Endothelial cell of umbilical vein (primary cell): ENCODE measurements at regions not wholly inside any gene's neighbourhood (a gene's known extent, or its start where the extent isn't known, plus 50 kb on each side); places are given as distances from the start of the nearest gene placed in this dataset.

ENCODE experiments used
- BruUV-seq: library from RNA; stranded (reverse); fragments of 400-500 nt; replicated peaks from 2 replicates; lab custom pipeline; 2021; lab: Mats Ljungman, UMichigan
- CTCF ChIA-PET: fragments of 300-600, 350-600 bp; sonication (Branson Sonifier 250); formaldehyde crosslinking; loops from one replicate; lab custom pipeline; 2021; ENCODE audit warnings: antibody characterized with exemption, inconsistent platforms; lab: Charles Lee
- POLR2A ChIA-PET: fragments of 300-600, 350-600 bp; sonication (Branson Sonifier 250); formaldehyde crosslinking; loops from one replicate; lab custom pipeline; 2021; ENCODE audit warnings: antibody characterized with exemption, inconsistent platforms; lab: Charles Lee
- DNase-seq: peaks from one replicate; pipeline ENCODE4 v3.0.0-alpha.2; 2011; ENCODE audit warnings: low read depth, low spot score
- FAIRE-seq: peaks from 2 replicates; lab custom pipeline; 2011; peaks lifted over from hg19 to GRCh38; lab: Jason Lieb, UNC
- H2AFZ ChIP-seq: 2 replicates; pipeline ENCODE4 v1.6.0; 2012; ENCODE audit warnings: low read depth, low read length, control low read depth, inconsistent platforms
- H3K27ac ChIP-seq: 2 replicates; pipeline ENCODE4 v1.5.1; 2011; ENCODE audit warnings: low read depth, mild to moderate bottlenecking, control low read depth, low read length, moderate library complexity; ENCODE audit not compliant: insufficient read depth
- H3K27me3 ChIP-seq, 2 experiments: 2 replicates each; pipeline versions ENCODE4 v1.6.0 to v1.6.1; 2011; ENCODE audit warnings: low read length in 2 of 2, mixed read lengths in 1 of 2; ENCODE audit not compliant: control insufficient read depth in 2 of 2, insufficient read depth in 2 of 2
- H3K36me3 ChIP-seq, 2 experiments: 2 replicates in 1 of 2; 3 replicates in 1 of 2; pipeline ENCODE4 v1.5.1; 2011; ENCODE audit warnings: low read length in 2 of 2, mild to moderate bottlenecking in 1 of 2, moderate library complexity in 1 of 2; ENCODE audit not compliant: control insufficient read depth in 2 of 2, insufficient read depth in 2 of 2; ENCODE audit errors: extremely low read depth in 1 of 2
- H3K4me1 ChIP-seq: 3 replicates; pipeline ENCODE4 v1.5.1; 2011; ENCODE audit warnings: mild to moderate bottlenecking, low read length; ENCODE audit not compliant: control insufficient read depth, insufficient read depth; ENCODE audit errors: extremely low read depth
- H3K4me2 ChIP-seq: 2 replicates; pipeline ENCODE4 v1.6.1; 2011; ENCODE audit warnings: low read length, control low read depth, mixed read lengths; ENCODE audit not compliant: insufficient read depth
- H3K4me3 ChIP-seq, 3 experiments: fragments of 200-600 bp in 1 of 3; sonication (generic), shearing (Covaris generic) in 1 of 3; replicated peaks in 1 of 3; 2 replicates each; pipeline ENCODE4 v1.5.1; 2011 to 2016; ENCODE audit warnings: control low read depth in 3 of 3, low read length in 3 of 3, mild to moderate bottlenecking in 2 of 3, inconsistent platforms in 1 of 3, low read depth in 1 of 3, moderate library complexity in 1 of 3; ENCODE audit not compliant: insufficient read depth in 1 of 3
- H3K79me2 ChIP-seq: 2 replicates; pipeline ENCODE4 v1.6.0; 2012; ENCODE audit warnings: low read length, inconsistent platforms; ENCODE audit not compliant: control insufficient read depth, insufficient read depth
- H3K9ac ChIP-seq: replicated peaks from 2 replicates; pipeline ENCODE3; 2011; ENCODE audit warnings: low read length, control low read depth; ENCODE audit not compliant: insufficient read depth; ENCODE audit errors: extremely low read depth
- H3K9me1 ChIP-seq: replicated peaks from 3 replicates; pipeline ENCODE4 v1.6.0; 2011; ENCODE audit warnings: mild to moderate bottlenecking, low read length; ENCODE audit not compliant: control insufficient read depth, insufficient read depth; ENCODE audit errors: extremely low read depth
- H3K9me3 ChIP-seq: replicated peaks from 2 replicates; pipeline ENCODE4 v1.5.1; 2012; ENCODE audit warnings: low read length, inconsistent platforms; ENCODE audit not compliant: control insufficient read depth, insufficient read depth
- H4K20me1 ChIP-seq: replicated peaks from 2 replicates; pipeline ENCODE3; 2011; ENCODE audit warnings: mild to moderate bottlenecking, low read length; ENCODE audit not compliant: control insufficient read depth, insufficient read depth; ENCODE audit errors: extremely low read depth
- CTCF ChIP-seq, 2 donors: IDR thresholded peaks; 1 replicate in 1 of 2; 2 replicates in 1 of 2; pipeline ENCODE4 v1.5.1; 2011; ENCODE audit warnings: low read length in 2 of 2, mild to moderate bottlenecking in 2 of 2, moderate library complexity in 2 of 2, control low read depth in 1 of 2, inconsistent platforms in 1 of 2, low read depth in 1 of 2; ENCODE audit not compliant: insufficient read depth in 1 of 2; ENCODE audit errors: extremely low read depth in 1 of 2
- EZH2 ChIP-seq: IDR thresholded peaks from 2 replicates; pipeline ENCODE4 v1.6.1; 2012; ENCODE audit warnings: borderline replicate concordance, low read depth, mild to moderate bottlenecking, moderate library complexity, low read length, inconsistent platforms; ENCODE audit not compliant: severe bottlenecking
- FOS ChIP-seq: IDR thresholded peaks from 2 replicates; pipeline ENCODE4 v1.6.1; 2011; ENCODE audit warnings: mild to moderate bottlenecking, low read length, moderate library complexity, borderline replicate concordance; ENCODE audit not compliant: insufficient read depth
- GATA2 ChIP-seq: IDR thresholded peaks from 2 replicates; pipeline ENCODE4 v1.7.0; 2011; ENCODE audit warnings: low read depth, mild to moderate bottlenecking, moderate library complexity, mixed read lengths, low read length; ENCODE audit not compliant: insufficient read length, insufficient read depth
- JUN ChIP-seq: IDR thresholded peaks from 2 replicates; pipeline ENCODE4 v1.6.1; 2011; ENCODE audit warnings: borderline replicate concordance, low read depth; ENCODE audit not compliant: insufficient read length, insufficient read depth
- MAX ChIP-seq: IDR thresholded peaks from 2 replicates; pipeline ENCODE4 v1.6.1; 2011; ENCODE audit not compliant: insufficient read depth, insufficient read length
- MYC ChIP-seq: IDR thresholded peaks from one replicate; pipeline ENCODE4 v1.6.1; 2011; ENCODE audit warnings: mild to moderate bottlenecking, low read depth, low read length
- POLR2A ChIP-seq: IDR thresholded peaks from 2 replicates; pipeline ENCODE4 v1.6.1; 2012; ENCODE audit warnings: low read depth, mild to moderate bottlenecking, control low read depth, low read length
- POLR2AphosphoS5 ChIP-seq: IDR thresholded peaks from 2 replicates; pipeline ENCODE4 v1.6.1; 2012; ENCODE audit warnings: low read depth, mild to moderate bottlenecking, control low read depth, low read length, moderate library complexity; ENCODE audit not compliant: insufficient read depth
- dilution Hi-C: fragments of 300-500 bp; cut with MboI; formaldehyde crosslinking; loops from one replicate; pipeline ENCODE4 v1.15.0; 2019; ENCODE audit warnings: low sequenced_read_pairs; ENCODE audit not compliant: extremely low pct_ligation_motif_present
- intact Hi-C: fragments of 100-400 bp; cut with micrococcal nuclease; formaldehyde crosslinking; loops from one replicate; pipeline ENCODE4 v1.10.0; 2022

GRCh38 chr22:47734511-47734910 is 972.1 kb downstream of the TBC1D22A start:
- Histone ChIP-seq H3K79me2 (no peaks in the 10 kb centered on the region), H3K9me3 (peaks cover 14% of the 10 kb centered on the region), H3K4me3 (no peak overlapping the region), H3K27me3 (no peaks in the 10 kb centered on the region), H2AFZ (no peak overlapping the region), H3K27ac (no peak overlapping the region), H3K4me1 (no peaks in the 10 kb centered on the region), H4K20me1 (no peaks in the 10 kb centered on the region), H3K9ac (no peak overlapping the region), H3K4me2 (no peak overlapping the region), H3K9me1 (no peaks in the 10 kb centered on the region), H3K36me3 (no peaks in the 10 kb centered on the region)
- ChIA-PET POLR2A (no interaction called here), CTCF (no interaction called here)
- BruUV-seq: no TSS peak
- intact Hi-C loops: no loop called here
- no peak for DNase-seq
- dilution Hi-C loops: no loop called here
- no peak for FAIRE-seq
- TF ChIP-seq POLR2A: no peak
- no peak for TF ChIP-seq FOS
- no peak for TF ChIP-seq CTCF (IDR thresholded peaks at IDR 0.05; ENCODE audit: extremely low read depth in 1 of 2, insufficient read depth in 1 of 2, low read depth in 1 of 2, low read length in 2 of 2)
- no peak for TF ChIP-seq JUN
- no peak for TF ChIP-seq MAX
- TF ChIP-seq POLR2AphosphoS5: no peak
- TF ChIP-seq EZH2: no peak
- TF ChIP-seq GATA2: no peak
- TF ChIP-seq MYC: no peak
